GM12872 (cell line): ENCODE measurements at regions not wholly inside any gene's neighbourhood (a gene's known extent, or its start where the extent isn't known, plus 50 kb on each side); places are given as distances from the start of the nearest gene placed in this dataset.

Experiments used
- TF ChIP-seq, protein P1 (sequence below): IDR thresholded peaks from 3 replicates; pipeline ENCODE4 v1.5.1; 2011; ENCODE audit warnings: low read depth, mild to moderate bottlenecking, low read length, moderate library complexity; ENCODE audit not compliant: insufficient read depth

- TF ChIP-seq, protein P1, sequence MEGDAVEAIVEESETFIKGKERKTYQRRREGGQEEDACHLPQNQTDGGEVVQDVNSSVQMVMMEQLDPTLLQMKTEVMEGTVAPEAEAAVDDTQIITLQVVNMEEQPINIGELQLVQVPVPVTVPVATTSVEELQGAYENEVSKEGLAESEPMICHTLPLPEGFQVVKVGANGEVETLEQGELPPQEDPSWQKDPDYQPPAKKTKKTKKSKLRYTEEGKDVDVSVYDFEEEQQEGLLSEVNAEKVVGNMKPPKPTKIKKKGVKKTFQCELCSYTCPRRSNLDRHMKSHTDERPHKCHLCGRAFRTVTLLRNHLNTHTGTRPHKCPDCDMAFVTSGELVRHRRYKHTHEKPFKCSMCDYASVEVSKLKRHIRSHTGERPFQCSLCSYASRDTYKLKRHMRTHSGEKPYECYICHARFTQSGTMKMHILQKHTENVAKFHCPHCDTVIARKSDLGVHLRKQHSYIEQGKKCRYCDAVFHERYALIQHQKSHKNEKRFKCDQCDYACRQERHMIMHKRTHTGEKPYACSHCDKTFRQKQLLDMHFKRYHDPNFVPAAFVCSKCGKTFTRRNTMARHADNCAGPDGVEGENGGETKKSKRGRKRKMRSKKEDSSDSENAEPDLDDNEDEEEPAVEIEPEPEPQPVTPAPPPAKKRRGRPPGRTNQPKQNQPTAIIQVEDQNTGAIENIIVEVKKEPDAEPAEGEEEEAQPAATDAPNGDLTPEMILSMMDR, result no peak
Measured at GRCh38 chr1:94316836-94317789, 79.7 kb upstream of the ARHGAP29 start.

GRCh38 chr1:94316183-94316582, 78.8 kb upstream of the ARHGAP29 start:
- TF ChIP-seq, protein P1, result no peak

- TF ChIP-seq, protein P1, result no peak
Measured at GRCh38 chr1:94315552-94316116, 78.2 kb upstream of the ARHGAP29 start.

DNA sequence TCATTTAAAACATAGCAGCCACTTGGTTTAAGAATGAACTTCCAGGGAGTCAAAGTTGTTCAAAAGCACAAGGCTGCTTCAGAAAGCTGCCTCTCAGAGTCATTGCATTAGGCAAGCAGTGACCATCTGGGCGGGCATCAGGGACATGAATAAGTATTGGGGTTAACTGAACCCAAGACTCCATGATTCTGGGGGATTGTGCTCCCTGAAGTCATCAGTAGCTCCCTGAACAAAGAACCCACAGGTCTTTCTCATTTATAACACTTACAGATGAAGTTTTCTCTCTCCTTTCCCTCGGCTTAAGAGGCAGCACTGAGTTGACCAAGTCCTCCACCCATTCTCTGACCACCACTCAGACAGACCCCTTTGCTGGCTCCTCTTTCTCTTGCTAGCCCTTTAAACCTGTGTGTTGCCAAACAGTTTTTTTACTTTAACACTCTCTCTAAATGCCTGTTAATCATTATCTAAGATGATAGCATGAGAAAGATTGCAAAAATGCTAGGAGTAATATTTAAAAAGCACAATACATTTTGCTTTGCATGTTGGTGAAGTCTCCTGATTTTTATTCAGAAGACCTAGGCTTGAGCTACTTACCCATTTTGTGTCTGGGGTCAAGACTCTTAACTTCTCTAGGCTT, 77.0 kb upstream of the ARHGAP29 start:
- TF ChIP-seq, protein P1, result no peak

GRCh38 chr1:94310570-94311270, 73.3 kb upstream of the ARHGAP29 start:
- TF ChIP-seq, protein P1, result no peak

DNA sequence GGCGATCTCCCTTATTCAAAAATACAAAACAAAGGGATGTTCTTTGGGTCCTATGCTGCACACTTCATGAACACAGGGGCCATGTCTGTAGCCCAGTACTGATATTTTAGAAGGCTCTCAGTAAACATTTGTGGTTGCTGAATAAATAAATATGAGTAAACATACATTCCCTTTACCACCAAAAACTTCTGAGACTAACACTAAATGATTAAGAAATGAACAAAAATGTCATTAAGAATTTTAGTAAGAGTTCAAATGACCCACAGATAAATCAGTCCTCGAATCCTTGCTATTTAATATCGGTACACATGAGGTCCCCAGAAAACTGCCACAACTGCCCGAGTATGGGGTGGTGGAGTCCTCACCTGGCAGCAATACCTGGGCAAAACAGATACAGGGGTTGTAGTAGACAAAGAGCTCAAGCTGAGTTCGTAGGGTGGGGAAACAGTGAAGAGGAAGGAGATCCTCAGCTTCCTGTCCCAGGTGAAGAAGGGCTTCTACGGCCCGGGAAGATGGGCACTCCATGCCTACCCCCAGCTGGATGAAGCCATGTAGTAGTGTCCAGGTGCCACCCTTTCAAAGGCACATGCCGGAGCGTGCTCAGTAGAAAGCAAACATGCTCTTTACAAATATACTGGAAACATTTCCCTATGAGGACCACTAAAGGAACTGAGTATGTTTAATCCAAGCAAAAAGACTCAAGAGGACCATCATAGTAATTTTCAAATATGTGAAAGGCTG, 72.6 kb upstream of the ARHGAP29 start:
- TF ChIP-seq, protein P1, result no peak
